Epithelial cell of esophagus (primary cell): ENCODE measurements at regions not wholly inside any gene's neighbourhood (a gene's known extent, or its start where the extent isn't known, plus 50 kb on each side); places are given as distances from the start of the nearest gene placed in this dataset.

ENCODE experiments used
- DNase-seq: peaks from one replicate; pipeline ENCODE4 v3.0.0; 2010; ENCODE audit warnings: low read depth
- H3K4me3 ChIP-seq: 2 replicates; pipeline ENCODE4 v1.5.1; 2011; ENCODE audit warnings: mild to moderate bottlenecking, low read length, control low read depth
- TF ChIP-seq, protein P1 (sequence below): IDR thresholded peaks from 2 replicates; pipeline ENCODE4 v1.5.1; 2011; ENCODE audit warnings: low read depth, mild to moderate bottlenecking, low read length, control low read depth, inconsistent platforms; ENCODE audit not compliant: insufficient read depth; ENCODE audit errors: missing control alignments

DNA sequence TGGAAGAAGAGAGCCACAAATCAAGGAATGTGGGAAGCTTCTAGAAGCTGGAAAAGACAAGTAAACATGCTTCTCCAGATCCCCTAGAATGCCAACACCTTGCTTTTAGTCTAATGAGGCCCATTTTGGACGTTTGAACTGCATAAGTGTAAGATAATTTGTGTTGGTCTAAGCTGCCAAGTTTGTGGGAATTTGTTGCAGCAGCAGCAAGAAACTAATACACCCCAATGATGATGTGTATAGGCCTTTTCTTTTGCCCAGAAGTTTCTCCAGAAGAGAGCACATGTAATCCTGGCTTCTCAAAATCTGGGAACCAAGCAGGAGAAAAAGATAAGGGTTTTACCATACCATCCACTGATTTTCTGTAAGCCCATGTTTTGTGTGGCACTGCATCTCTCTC is 96.1 kb upstream of the DPT start:
- no peak overlapping the region for H3K4me3 ChIP-seq
- DNase-seq = no peak
- TF ChIP-seq, protein P1, sequence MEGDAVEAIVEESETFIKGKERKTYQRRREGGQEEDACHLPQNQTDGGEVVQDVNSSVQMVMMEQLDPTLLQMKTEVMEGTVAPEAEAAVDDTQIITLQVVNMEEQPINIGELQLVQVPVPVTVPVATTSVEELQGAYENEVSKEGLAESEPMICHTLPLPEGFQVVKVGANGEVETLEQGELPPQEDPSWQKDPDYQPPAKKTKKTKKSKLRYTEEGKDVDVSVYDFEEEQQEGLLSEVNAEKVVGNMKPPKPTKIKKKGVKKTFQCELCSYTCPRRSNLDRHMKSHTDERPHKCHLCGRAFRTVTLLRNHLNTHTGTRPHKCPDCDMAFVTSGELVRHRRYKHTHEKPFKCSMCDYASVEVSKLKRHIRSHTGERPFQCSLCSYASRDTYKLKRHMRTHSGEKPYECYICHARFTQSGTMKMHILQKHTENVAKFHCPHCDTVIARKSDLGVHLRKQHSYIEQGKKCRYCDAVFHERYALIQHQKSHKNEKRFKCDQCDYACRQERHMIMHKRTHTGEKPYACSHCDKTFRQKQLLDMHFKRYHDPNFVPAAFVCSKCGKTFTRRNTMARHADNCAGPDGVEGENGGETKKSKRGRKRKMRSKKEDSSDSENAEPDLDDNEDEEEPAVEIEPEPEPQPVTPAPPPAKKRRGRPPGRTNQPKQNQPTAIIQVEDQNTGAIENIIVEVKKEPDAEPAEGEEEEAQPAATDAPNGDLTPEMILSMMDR = no peak

- no peak for DNase-seq
- TF ChIP-seq, protein P1 = no peak
These were observed 96.8 kb upstream of the DPT start for GRCh38 chr1:168825820-168826219.

GRCh38 chr1:168826269-168826668 is 97.3 kb upstream of the DPT start:
- TF ChIP-seq, protein P1 = no peak
- no peak for DNase-seq
- no peak overlapping the region for H3K4me3 ChIP-seq

More at GRCh38 chr1:168825820-168826219, 96.8 kb upstream of the DPT start:
- H3K4me3 ChIP-seq = no peak overlapping the region

DNA sequence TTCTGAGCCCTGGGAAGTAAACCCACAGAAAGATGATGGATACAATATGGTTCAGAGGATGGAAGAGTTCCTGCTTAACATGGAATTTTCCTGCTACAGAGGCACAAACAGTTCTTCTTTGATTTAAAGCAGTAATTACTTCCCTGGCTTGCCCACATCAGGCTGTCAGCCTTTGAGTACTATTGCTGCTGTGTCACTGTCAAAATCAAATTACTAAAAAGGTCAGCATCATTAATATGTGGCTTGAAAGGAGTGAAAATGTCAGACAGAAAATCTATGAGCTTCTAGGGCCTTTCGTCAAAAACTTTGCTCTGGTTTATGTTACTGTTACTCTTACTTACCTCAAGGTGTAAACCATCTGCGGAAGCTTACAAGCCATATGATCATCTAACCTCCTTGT is 98.6 kb upstream of the DPT start:
- H3K4me3 ChIP-seq = no peak overlapping the region
- no peak for DNase-seq
- TF ChIP-seq, protein P1 = no peak

DNA sequence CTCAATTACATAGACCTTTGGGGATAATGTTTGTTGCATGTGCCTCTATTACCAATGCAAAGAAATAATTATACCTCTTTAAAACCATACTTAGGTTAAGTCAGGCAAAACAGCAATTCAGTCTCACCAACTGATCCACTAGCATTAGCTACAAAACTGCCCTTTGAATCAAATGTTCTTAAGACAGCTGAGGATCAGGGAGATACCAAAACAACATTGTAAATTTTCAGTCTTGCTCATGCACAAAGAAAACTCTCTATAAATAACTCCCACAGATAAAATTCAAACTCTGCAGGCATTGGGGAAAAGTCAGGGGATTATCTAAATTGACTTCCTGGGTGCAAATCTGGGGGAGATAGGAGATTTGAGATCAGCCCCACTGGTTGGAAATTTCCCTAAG is 100.9 kb upstream of the DPT start:
- no peak for DNase-seq
- TF ChIP-seq, protein P1 = no peak
- H3K4me3 ChIP-seq = no peak overlapping the region

DNA sequence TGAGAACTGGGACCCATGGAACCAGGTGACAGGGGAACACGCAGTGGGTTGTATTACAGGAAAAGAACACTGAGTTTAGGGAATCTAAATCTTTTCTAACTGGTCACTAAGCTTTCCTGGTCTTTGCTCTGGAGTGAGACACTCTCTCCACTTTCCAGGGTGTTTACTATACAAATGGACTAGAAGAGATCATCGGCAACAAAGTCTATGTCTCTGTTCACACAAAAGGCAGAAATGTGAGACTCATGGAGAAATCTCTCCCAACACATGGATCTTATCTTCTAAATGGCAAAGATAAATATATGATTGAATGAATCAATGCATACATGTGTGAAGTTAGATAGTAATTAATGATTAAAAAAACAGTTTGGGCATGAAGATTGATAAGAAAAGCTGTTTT is 101.6 kb upstream of the DPT start:
- TF ChIP-seq, protein P1 = no peak
- H3K4me3 ChIP-seq = no peak overlapping the region
- no peak for DNase-seq

- H3K4me3 ChIP-seq = no peak overlapping the region
- no peak for DNase-seq
- TF ChIP-seq, protein P1 = no peak
These were observed 103.7 kb upstream of the DPT start for GRCh38 chr1:168832661-168833060.
